ENCODE measurements at regions not wholly inside any gene's neighbourhood (a gene's known extent, or its start where the extent isn't known, plus 50 kb on each side); places are given as distances from the start of the nearest gene placed in this dataset.

GRCh38 chr3:113057117-113057516, 66.3 kb downstream of the GTPBP8 start:
- no peak for ATAC-seq (ENCODE audit: low read depth)
- H2AFZ ChIP-seq (replicated peaks; ENCODE audit: low read length, poor library complexity): no peak overlapping the region
- CTCF ChIA-PET: no interaction called here

More at GRCh38 chr3:113057117-113057516, 66.3 kb downstream of the GTPBP8 start:
- Histone ChIP-seq H3K9me3 (ENCODE audit: control insufficient read depth, insufficient read depth, low read length) (no peaks in the 10 kb centered on the region), H4K91ac (ENCODE audit: insufficient read depth, low read depth, low read length) (no peak overlapping the region), H3K4me3 (ENCODE audit: insufficient read depth, low read depth, low read length) (no peak overlapping the region), H2BK20ac (ENCODE audit: low read depth, low read length) (no peak overlapping the region), H3K27me3 (ENCODE audit: control insufficient read depth, insufficient read depth, low read length) (peaks cover 17% of the 10 kb centered on the region), H4K8ac (ENCODE audit: low read depth in 2 of 2, low read length in 2 of 2) (no peak overlapping the region), H3K56ac (ENCODE audit: extremely low read depth, insufficient read depth, low read length) (no peak overlapping the region), H2BK15ac (ENCODE audit: low read depth, low read length) (no peak overlapping the region), H3K4me2 (ENCODE audit: low read depth, low read length) (no peak overlapping the region), H3K4ac (ENCODE audit: low read depth, low read length) (no peak overlapping the region), H4K20me1 (ENCODE audit: insufficient read depth, low read length) (no peaks in the 10 kb centered on the region), H2AK9ac (replicated peaks; ENCODE audit: low read depth, low read length, poor library complexity) (no peak overlapping the region), H3K18ac (ENCODE audit: low read depth, low read length) (no peak overlapping the region), H2BK120ac (ENCODE audit: low read depth, low read length) (no peak overlapping the region), H4K5ac (ENCODE audit: low read depth, low read length) (no peak overlapping the region), H3K9me1 (ENCODE audit: insufficient read depth, low read length) (no peaks in the 10 kb centered on the region), H2AK5ac (ENCODE audit: low read depth, low read length) (no peak overlapping the region), H3K27ac (ENCODE audit: insufficient read depth, low read length) (no peak overlapping the region), H3K9ac (ENCODE audit: low read depth, low read length) (no peak overlapping the region), H3K14ac (replicated peaks; ENCODE audit: low read depth, low read length) (no peak overlapping the region), H3K4me1 (ENCODE audit: control insufficient read depth, insufficient read depth, low read length) (peaks cover 5% of the 10 kb centered on the region), H2BK5ac (ENCODE audit: low read depth, low read length, poor library complexity, severe bottlenecking) (no peak overlapping the region), H3K79me1 (ENCODE audit: low read depth in 1 of 2, low read length in 2 of 2) (no peaks in the 10 kb centered on the region), H3K36me3 (ENCODE audit: control insufficient read depth, insufficient read depth, low read length) (no peaks in the 10 kb centered on the region), H3K23ac (ENCODE audit: low read depth, low read length) (no peak overlapping the region)
- in situ Hi-C loops (cut with MboI; ENCODE audit: low sequenced_read_pairs): loop anchor here (5.0 to 10.0 kb wide), 2 partner anchors 230 to 568 kb away; no protein-coding TSS in a partner anchor
- dilution Hi-C loops (cut with HindIII; ENCODE audit: low sequenced_read_pairs, unreplicated experiment): no loop called here
- intact Hi-C loops (cut with micrococcal nuclease): loop anchor here (10.0 kb wide), 4 partner anchors 78 to 688 kb away; partner anchors contain the start of genes ATP6V1A and NAA50
- no TSS peak for BruUV-seq (replicated peaks)
- TF ChIP-seq NFE2L2 (IDR thresholded peaks at IDR 0.05; ENCODE audit: low read depth, low read length) (no peak), SMC3 (IDR thresholded peaks at IDR 0.05; ENCODE audit: low read depth, low read length) (no peak), RAD21 (IDR thresholded peaks at IDR 0.05; ENCODE audit: low read length) (no peak), BHLHE40 (IDR thresholded peaks at IDR 0.05; ENCODE audit: low read depth, low read length) (no peak), CEBPB (IDR thresholded peaks at IDR 0.05; ENCODE audit: low read depth, low read length) (no peak), USF2 (IDR thresholded peaks at IDR 0.05; ENCODE audit: low read depth, low read length) (no peak), MAFK (IDR thresholded peaks at IDR 0.05; ENCODE audit: low read depth, low read length) (no peak), POLR2A (IDR thresholded peaks at IDR 0.05; ENCODE audit: low read depth, low read length) (no peak), RCOR1 (IDR thresholded peaks at IDR 0.05; ENCODE audit: insufficient replicate concordance, low read length) (no peak), RFX5 (IDR thresholded peaks at IDR 0.05; ENCODE audit: low read depth, low read length) (no peak), MAZ (IDR thresholded peaks at IDR 0.05; ENCODE audit: borderline replicate concordance, low read depth, low read length) (no peak), CTCF (conservative IDR thresholded peaks at IDR 0.05; ENCODE audit: low read depth, low read length) (no peak), ELK1 (IDR thresholded peaks at IDR 0.05; ENCODE audit: borderline replicate concordance, low read depth, low read length) (no peak), MXI1 (IDR thresholded peaks at IDR 0.05; ENCODE audit: borderline replicate concordance, low read depth, low read length) (no peak), CHD1 (IDR thresholded peaks at IDR 0.05; ENCODE audit: low read depth, low read length) (no peak), FOS (IDR thresholded peaks at IDR 0.05; ENCODE audit: low read depth, low read length) (no peak)
- DNase-seq: no peak
- WGBS, 2 experiments (ENCODE audit: extremely low coverage in 2 of 2, insufficient read length in 1 of 2): 94% methylated on average over 2 of the region's 3 CpGs; no CpG with 5 or more reads in 1 of the 2 experiments
- POLR2A ChIA-PET (ENCODE audit: unreplicated experiment): no interaction called here

Data from IMR-90 (cell line).